ENCODE measurements at regions not wholly inside any gene's neighbourhood (a gene's known extent, or its start where the extent isn't known, plus 50 kb on each side); places are given as distances from the start of the nearest gene placed in this dataset.

GRCh38 chr18:58806826-58807714 lies 57.6 kb upstream of the ZNF532 start:
- Histone ChIP-seq H3K36me3 (ENCODE audit: control insufficient read depth in 2 of 2, extremely low read depth in 1 of 2, insufficient read depth in 2 of 2, low read length in 2 of 2) (no peaks in the 10 kb centered on the region), H3K79me2 (ENCODE audit: control insufficient read depth, insufficient read depth, low read length) (no peaks in the 10 kb centered on the region), H3K9me3 (replicated peaks; ENCODE audit: control insufficient read depth, insufficient read depth, low read length) (no peaks in the 10 kb centered on the region), H3K4me1 (ENCODE audit: control insufficient read depth, extremely low read depth, insufficient read depth, low read length) (no peaks in the 10 kb centered on the region), H4K20me1 (replicated peaks; ENCODE audit: control insufficient read depth, extremely low read depth, insufficient read depth, low read length) (no peaks in the 10 kb centered on the region), H3K9ac (replicated peaks; ENCODE audit: extremely low read depth, insufficient read depth, low read length) (no peak overlapping the region), H3K4me3 (replicated peaks in 1 of 3; ENCODE audit: insufficient read depth in 1 of 3, low read depth in 1 of 3, low read length in 3 of 3) (no peak overlapping the region), H3K9me1 (replicated peaks; ENCODE audit: control insufficient read depth, extremely low read depth, insufficient read depth, low read length) (no peaks in the 10 kb centered on the region), H2AFZ (ENCODE audit: low read depth, low read length) (no peak overlapping the region), H3K4me2 (ENCODE audit: insufficient read depth, low read length) (no peak overlapping the region), H3K27me3 (ENCODE audit: control insufficient read depth in 2 of 2, insufficient read depth in 2 of 2, low read length in 2 of 2) (no peaks in the 10 kb centered on the region), H3K27ac (ENCODE audit: insufficient read depth, low read depth, low read length) (no peak overlapping the region)
- TF ChIP-seq JUN (IDR thresholded peaks at IDR 0.05; ENCODE audit: borderline replicate concordance, insufficient read depth, insufficient read length, low read depth) (no peak), FOS (IDR thresholded peaks at IDR 0.05; ENCODE audit: borderline replicate concordance, insufficient read depth, low read length) (no peak), POLR2AphosphoS5 (IDR thresholded peaks at IDR 0.05; ENCODE audit: insufficient read depth, low read depth, low read length) (no peak), MYC (IDR thresholded peaks at IDR 0.05; ENCODE audit: low read depth, low read length) (no peak), POLR2A (IDR thresholded peaks at IDR 0.05; ENCODE audit: low read depth, low read length) (no peak), EZH2 (IDR thresholded peaks at IDR 0.05; ENCODE audit: borderline replicate concordance, low read depth, low read length, severe bottlenecking) (no peak), GATA2 (IDR thresholded peaks at IDR 0.05; ENCODE audit: insufficient read depth, insufficient read length, low read depth, low read length) (no peak)
- TF ChIP-seq, protein P1, sequence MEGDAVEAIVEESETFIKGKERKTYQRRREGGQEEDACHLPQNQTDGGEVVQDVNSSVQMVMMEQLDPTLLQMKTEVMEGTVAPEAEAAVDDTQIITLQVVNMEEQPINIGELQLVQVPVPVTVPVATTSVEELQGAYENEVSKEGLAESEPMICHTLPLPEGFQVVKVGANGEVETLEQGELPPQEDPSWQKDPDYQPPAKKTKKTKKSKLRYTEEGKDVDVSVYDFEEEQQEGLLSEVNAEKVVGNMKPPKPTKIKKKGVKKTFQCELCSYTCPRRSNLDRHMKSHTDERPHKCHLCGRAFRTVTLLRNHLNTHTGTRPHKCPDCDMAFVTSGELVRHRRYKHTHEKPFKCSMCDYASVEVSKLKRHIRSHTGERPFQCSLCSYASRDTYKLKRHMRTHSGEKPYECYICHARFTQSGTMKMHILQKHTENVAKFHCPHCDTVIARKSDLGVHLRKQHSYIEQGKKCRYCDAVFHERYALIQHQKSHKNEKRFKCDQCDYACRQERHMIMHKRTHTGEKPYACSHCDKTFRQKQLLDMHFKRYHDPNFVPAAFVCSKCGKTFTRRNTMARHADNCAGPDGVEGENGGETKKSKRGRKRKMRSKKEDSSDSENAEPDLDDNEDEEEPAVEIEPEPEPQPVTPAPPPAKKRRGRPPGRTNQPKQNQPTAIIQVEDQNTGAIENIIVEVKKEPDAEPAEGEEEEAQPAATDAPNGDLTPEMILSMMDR (IDR thresholded peaks at IDR 0.05; ENCODE audit: extremely low read depth in 1 of 2, insufficient read depth in 1 of 2, low read depth in 1 of 2, low read length in 2 of 2) = no peak
- TF ChIP-seq, protein P2, sequence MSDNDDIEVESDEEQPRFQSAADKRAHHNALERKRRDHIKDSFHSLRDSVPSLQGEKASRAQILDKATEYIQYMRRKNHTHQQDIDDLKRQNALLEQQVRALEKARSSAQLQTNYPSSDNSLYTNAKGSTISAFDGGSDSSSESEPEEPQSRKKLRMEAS (IDR thresholded peaks at IDR 0.05; ENCODE audit: insufficient read depth, insufficient read length) = no peak
- ChIA-PET CTCF (interaction anchor here (0.8 kb wide), 1 partner anchor 43 kb away, joined by 3 read pairs; no protein-coding TSS in a partner anchor), POLR2A (no interaction called here)
- DNase-seq (ENCODE audit: low read depth, low spot score) (no peak), FAIRE-seq (no peak)
- BruUV-seq (replicated peaks) = no TSS peak
- intact Hi-C loops (cut with micrococcal nuclease) (no loop called here), dilution Hi-C loops (cut with MboI; ENCODE audit: extremely low pct_ligation_motif_present, low sequenced_read_pairs) (no loop called here)

Measured in endothelial cell of umbilical vein (primary cell).